ENCODE measurements at regions not wholly inside any gene's neighbourhood (a gene's known extent, or its start where the extent isn't known, plus 50 kb on each side); places are given as distances from the start of the nearest gene placed in this dataset.

DNA sequence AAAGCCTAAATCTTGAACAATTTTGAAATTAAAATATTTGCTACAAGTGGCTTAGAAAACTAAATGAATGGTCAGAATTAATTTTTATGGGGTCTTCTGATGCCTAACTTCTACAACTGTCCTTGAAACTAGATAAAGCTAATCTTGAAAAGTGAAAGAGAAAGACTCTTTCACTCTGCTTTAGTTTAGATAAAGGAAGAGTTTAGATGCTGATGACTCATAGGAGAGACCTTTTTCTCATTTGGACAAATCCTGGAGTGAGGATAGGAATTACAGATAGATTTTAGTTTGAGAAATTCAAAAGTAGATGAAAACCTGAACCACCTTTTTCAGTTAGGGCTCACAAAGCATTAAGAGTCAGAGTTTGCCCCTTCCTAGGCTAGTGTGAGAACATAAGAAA is 342.3 kb upstream of the GRID2 start:
- TF ChIP-seq, protein P1, sequence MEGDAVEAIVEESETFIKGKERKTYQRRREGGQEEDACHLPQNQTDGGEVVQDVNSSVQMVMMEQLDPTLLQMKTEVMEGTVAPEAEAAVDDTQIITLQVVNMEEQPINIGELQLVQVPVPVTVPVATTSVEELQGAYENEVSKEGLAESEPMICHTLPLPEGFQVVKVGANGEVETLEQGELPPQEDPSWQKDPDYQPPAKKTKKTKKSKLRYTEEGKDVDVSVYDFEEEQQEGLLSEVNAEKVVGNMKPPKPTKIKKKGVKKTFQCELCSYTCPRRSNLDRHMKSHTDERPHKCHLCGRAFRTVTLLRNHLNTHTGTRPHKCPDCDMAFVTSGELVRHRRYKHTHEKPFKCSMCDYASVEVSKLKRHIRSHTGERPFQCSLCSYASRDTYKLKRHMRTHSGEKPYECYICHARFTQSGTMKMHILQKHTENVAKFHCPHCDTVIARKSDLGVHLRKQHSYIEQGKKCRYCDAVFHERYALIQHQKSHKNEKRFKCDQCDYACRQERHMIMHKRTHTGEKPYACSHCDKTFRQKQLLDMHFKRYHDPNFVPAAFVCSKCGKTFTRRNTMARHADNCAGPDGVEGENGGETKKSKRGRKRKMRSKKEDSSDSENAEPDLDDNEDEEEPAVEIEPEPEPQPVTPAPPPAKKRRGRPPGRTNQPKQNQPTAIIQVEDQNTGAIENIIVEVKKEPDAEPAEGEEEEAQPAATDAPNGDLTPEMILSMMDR (IDR thresholded peaks at IDR 0.05) = no peak
- H3K4me1 ChIP-seq = no peaks in the 10 kb centered on the region
- no peak for DNase-seq

DNA sequence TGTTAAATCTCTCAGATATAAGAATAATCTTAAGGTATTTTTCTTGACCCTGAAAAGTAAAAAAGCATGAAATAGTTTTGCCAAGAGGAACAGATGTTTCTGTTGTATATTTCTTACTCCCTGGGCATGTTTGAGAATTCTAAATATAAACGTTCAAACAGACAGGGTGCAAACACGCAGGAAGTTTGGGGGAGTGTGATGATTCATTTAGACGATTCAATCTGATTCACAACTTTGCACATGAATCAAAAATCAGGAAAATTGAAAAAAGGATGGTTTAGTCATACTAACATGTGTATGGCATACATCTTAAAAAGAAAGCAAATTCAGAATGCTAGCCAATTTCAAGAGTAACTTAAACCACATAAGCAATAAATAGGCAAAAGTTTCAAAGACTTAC is 340.3 kb upstream of the GRID2 start:
- TF ChIP-seq, protein P1 (IDR thresholded peaks at IDR 0.05) = no peak
- Histone ChIP-seq H3K27ac (no peak overlapping the region), H3K36me3 (no peaks in the 10 kb centered on the region), H3K9me3 (no peaks in the 10 kb centered on the region), H3K4me1 (no peaks in the 10 kb centered on the region), H3K27me3 (no peaks in the 10 kb centered on the region), H3K4me3 (no peak overlapping the region)
- no peak for DNase-seq
- intact Hi-C loops (cut with DNase I; ENCODE audit: low total_unique reads) = no loop called here

More for the DNA sequence above, 342.3 kb upstream of the GRID2 start:
- Histone ChIP-seq H3K36me3 (no peaks in the 10 kb centered on the region), H3K4me3 (no peak overlapping the region), H3K27me3 (no peaks in the 10 kb centered on the region), H3K9me3 (no peaks in the 10 kb centered on the region), H3K27ac (no peak overlapping the region)
- intact Hi-C loops (cut with DNase I; ENCODE audit: low total_unique reads) = no loop called here

DNA sequence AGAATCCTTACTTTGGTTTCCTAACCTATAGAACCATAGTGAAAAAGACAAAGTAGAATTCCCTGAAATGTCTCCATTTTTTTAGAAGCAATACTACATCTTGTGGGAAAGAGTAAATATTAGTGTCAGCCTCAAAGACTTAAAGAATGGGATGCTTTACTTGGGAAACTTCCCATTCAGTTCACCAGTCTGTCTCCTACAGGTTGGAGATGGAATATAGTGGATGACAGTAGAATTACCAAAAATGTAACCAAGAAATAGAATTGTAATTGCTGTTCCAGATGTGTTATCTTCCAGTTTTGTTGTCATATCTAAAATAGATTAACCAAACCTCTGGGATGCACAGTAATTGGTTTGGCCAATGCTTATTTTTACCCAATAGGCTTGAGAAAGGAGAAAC is 338.6 kb upstream of the GRID2 start:
- TF ChIP-seq, protein P1 (IDR thresholded peaks at IDR 0.05) = no peak
- Histone ChIP-seq H3K27ac (no peak overlapping the region), H3K4me3 (no peak overlapping the region), H3K27me3 (no peaks in the 10 kb centered on the region), H3K36me3 (no peaks in the 10 kb centered on the region), H3K9me3 (no peaks in the 10 kb centered on the region), H3K4me1 (no peaks in the 10 kb centered on the region)
- no peak for DNase-seq
- intact Hi-C loops (cut with DNase I; ENCODE audit: low total_unique reads) = no loop called here

DNA sequence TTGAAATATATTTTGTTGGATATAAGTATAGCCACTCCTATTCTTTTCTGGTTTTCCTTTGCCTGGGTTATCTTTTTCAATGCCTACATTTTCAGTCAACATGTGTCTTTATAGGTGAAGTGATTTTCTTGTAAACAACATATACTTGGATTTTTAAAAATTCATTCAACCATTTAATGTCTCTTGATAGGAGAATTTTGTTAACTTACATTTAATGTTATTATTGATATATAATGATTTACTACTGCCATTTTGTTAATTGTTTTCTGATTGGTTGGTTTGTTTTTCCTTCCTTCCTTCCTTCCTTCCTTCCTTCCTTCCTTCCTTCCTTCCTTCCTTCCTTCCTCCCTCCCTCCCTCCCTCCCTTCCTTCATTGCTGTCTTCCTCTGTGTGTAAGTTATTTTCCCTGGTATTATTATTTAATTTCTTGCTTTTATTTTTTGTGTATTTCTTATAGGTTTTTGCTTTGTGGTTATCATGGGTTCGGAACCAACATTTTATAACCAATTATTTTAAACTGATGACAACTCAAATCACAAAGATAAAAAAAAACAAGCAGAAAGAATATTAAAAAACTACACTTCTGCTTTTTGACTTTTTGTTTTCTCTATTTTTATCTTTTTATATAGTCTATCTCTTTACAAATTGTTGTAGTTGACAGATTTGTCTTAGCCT is 330.1 kb upstream of the GRID2 start:
- no peaks in the 10 kb centered on the region for H3K36me3 ChIP-seq
- no peak for DNase-seq
- TF ChIP-seq, protein P1 (IDR thresholded peaks at IDR 0.05) = no peak
- intact Hi-C loops (cut with DNase I; ENCODE audit: low total_unique reads) = no loop called here
- H3K9me3 ChIP-seq = peaks cover 0 to 4% (median 0%) of the 10 kb centered on the region in 3 donors
- H3K27me3 ChIP-seq = no peaks in the 10 kb centered on the region
- H3K4me3 ChIP-seq = no peak overlapping the region
- no peaks in the 10 kb centered on the region for H3K4me1 ChIP-seq
- H3K27ac ChIP-seq = no peak overlapping the region

DNA sequence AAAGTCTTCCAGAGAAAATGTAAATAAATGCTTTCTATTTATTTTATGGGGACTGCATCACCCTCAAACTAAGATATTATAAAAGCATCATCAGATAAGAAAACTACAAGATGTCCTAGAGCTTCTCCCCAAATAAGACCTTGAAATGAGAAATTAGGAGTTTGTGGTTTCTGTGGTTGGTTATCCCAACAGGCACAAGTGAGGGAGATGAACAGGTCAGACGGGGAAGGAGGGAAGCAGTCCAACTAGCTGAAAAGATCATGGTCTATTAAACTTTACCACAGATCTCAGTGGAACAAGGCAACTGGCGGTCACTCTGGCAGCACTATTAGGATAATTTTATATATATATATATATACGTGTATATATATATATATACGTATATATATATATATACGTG is 319.3 kb upstream of the GRID2 start:
- no peaks in the 10 kb centered on the region for H3K9me3 ChIP-seq
- no peaks in the 10 kb centered on the region for H3K4me1 ChIP-seq
- TF ChIP-seq, protein P1 (IDR thresholded peaks at IDR 0.05) = no peak
- no peak for DNase-seq
- H3K36me3 ChIP-seq = no peaks in the 10 kb centered on the region
- no peak overlapping the region for H3K4me3 ChIP-seq
- H3K27me3 ChIP-seq = no peaks in the 10 kb centered on the region
- intact Hi-C loops (cut with DNase I; ENCODE audit: low total_unique reads) = no loop called here
- no peak overlapping the region for H3K27ac ChIP-seq

DNA sequence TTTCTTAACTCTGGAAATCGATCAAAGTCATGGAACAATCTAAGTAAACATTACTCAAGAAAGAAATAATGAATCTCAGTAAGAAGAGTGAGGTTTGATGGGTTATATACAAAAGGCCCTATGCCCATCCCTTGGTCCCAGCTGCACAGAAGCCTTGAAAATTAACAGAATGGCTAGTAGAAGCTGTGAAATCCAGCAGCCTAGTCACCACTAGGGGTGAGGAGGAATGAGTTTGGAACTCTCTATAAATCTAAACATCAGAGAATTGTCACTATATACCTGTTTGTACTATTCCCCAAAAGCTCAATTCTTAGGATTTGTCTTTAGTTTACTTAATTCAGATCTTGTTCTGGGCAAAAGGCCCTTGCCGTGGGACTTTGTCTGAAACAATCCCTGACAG is 313.9 kb upstream of the GRID2 start:
- TF ChIP-seq, protein P1 (IDR thresholded peaks at IDR 0.05) = no peak
- intact Hi-C loops (cut with DNase I; ENCODE audit: low total_unique reads) = no loop called here
- H3K4me1 ChIP-seq = no peaks in the 10 kb centered on the region

More for the DNA sequence above, 313.9 kb upstream of the GRID2 start:
- no peaks in the 10 kb centered on the region for H3K9me3 ChIP-seq
- no peaks in the 10 kb centered on the region for H3K27me3 ChIP-seq
- H3K4me3 ChIP-seq = no peak overlapping the region
- no peak for DNase-seq
- H3K27ac ChIP-seq = no peak overlapping the region
- no peaks in the 10 kb centered on the region for H3K36me3 ChIP-seq
